MCF 10A (cell line): ENCODE measurements at regions not wholly inside any gene's neighbourhood (a gene's known extent, or its start where the extent isn't known, plus 50 kb on each side); places are given as distances from the start of the nearest gene placed in this dataset.

ENCODE experiments used
- BruUV-seq: library from RNA; stranded (reverse); fragments of 400-500 nt; replicated peaks from 2 replicates; lab custom pipeline; 2021; lab: Mats Ljungman, UMichigan
- CTCF ChIA-PET: fragments of 300-600 bp; sonication (Branson Sonifier 250); formaldehyde crosslinking; extraction: SDS; loops from one replicate; lab custom pipeline; 2021; ENCODE audit warnings: antibody characterized with exemption, inconsistent platforms; lab: Yijun Ruan, JAX
- POLR2A ChIA-PET: fragments of 300-600, 350-650 bp; sonication (Branson Sonifier 250); formaldehyde crosslinking; extraction: SDS; loops from one replicate; lab custom pipeline; 2020; ENCODE audit warnings: antibody characterized with exemption, inconsistent platforms; lab: Yijun Ruan, JAX
- DNase-seq: peaks from one replicate; pipeline ENCODE4 v3.0.0-alpha.2; 2018; ENCODE audit not compliant: unreplicated experiment
- H3K27ac Mint-ChIP-seq: one replicate; pipeline ENCODE4 v1.8.0; 2022; ENCODE audit warnings: mild to moderate bottlenecking, low read depth, mixed read lengths; ENCODE audit not compliant: unreplicated experiment
- H3K27me3 Mint-ChIP-seq: one replicate; pipeline ENCODE4 v1.8.0; 2022; ENCODE audit warnings: mixed read lengths; ENCODE audit not compliant: insufficient read depth, unreplicated experiment
- H3K36me3 Mint-ChIP-seq: one replicate; pipeline ENCODE4 v1.8.0; 2022; ENCODE audit warnings: mild to moderate bottlenecking, moderate library complexity, mixed read lengths; ENCODE audit not compliant: insufficient read depth, unreplicated experiment
- H3K4me1 Mint-ChIP-seq: one replicate; pipeline ENCODE4 v1.8.0; 2022; ENCODE audit warnings: mixed read lengths; ENCODE audit not compliant: insufficient read depth, unreplicated experiment
- H3K4me3 Mint-ChIP-seq: one replicate; pipeline ENCODE4 v1.8.0; 2022; ENCODE audit warnings: mild to moderate bottlenecking, moderate library complexity, mixed read lengths; ENCODE audit not compliant: unreplicated experiment
- H3K9me3 Mint-ChIP-seq: one replicate; pipeline ENCODE4 v1.8.0; 2022; ENCODE audit warnings: mixed read lengths; ENCODE audit not compliant: unreplicated experiment
- CTCF ChIP-seq: fragments of 200-600 bp; IDR thresholded peaks from one replicate; pipeline ENCODE4 v1.8.0; 2022; ENCODE audit warnings: antibody characterized with exemption, mild to moderate bottlenecking; ENCODE audit not compliant: unreplicated experiment
- intact Hi-C: fragments of 100-400 bp; cut with micrococcal nuclease; formaldehyde crosslinking; loops from 2 replicates; pipeline ENCODE4 v1.14.1; 2022

- no peak for TF ChIP-seq CTCF
- no TSS peak for BruUV-seq
- Mint-ChIP-seq H3K4me1 (peaks cover 16% of the 10 kb centered on the region), H3K4me3 (no peak overlapping the region), H3K27me3 (no peaks in the 10 kb centered on the region), H3K9me3 (no peaks in the 10 kb centered on the region), H3K36me3 (no peaks in the 10 kb centered on the region), H3K27ac (no peak overlapping the region)
- DNase-seq = no peak
- ChIA-PET POLR2A (interaction anchor here (0.6 kb wide), 1 partner anchor 12 kb away, joined by 3 read pairs; no protein-coding TSS in a partner anchor), CTCF (interaction anchor here (1.9 kb wide), 1 partner anchor 12 kb away, joined by 4 read pairs; no protein-coding TSS in a partner anchor)
- intact Hi-C loops = no loop called here
Observed at GRCh38 chr17:63094631-63095030, 128.6 kb downstream of the TANC2 start.

- no peak for TF ChIP-seq CTCF
- ChIA-PET POLR2A (interaction anchor here (1.0 kb wide), 1 partner anchor 54 kb away, joined by 4 read pairs; no protein-coding TSS in a partner anchor), CTCF (no interaction called here)
- Mint-ChIP-seq H3K36me3 (no peaks in the 10 kb centered on the region), H3K4me1 (peaks cover 16% of the 10 kb centered on the region), H3K4me3 (no peak overlapping the region), H3K27me3 (no peaks in the 10 kb centered on the region), H3K27ac (no peak overlapping the region), H3K9me3 (no peaks in the 10 kb centered on the region)
- no TSS peak for BruUV-seq
- intact Hi-C loops = no loop called here
- no peak for DNase-seq
Observed at GRCh38 chr17:63095459-63095858, 129.4 kb downstream of the TANC2 start.

- Mint-ChIP-seq H3K27ac (no peak overlapping the region), H3K27me3 (no peaks in the 10 kb centered on the region), H3K4me1 (peaks cover 16% of the 10 kb centered on the region), H3K36me3 (no peaks in the 10 kb centered on the region), H3K4me3 (no peak overlapping the region), H3K9me3 (no peaks in the 10 kb centered on the region)
- DNase-seq = no peak
- BruUV-seq = no TSS peak
- intact Hi-C loops = no loop called here
- ChIA-PET POLR2A (interaction anchor here (1.0 kb wide), 1 partner anchor 54 kb away, joined by 4 read pairs; no protein-coding TSS in a partner anchor), CTCF (no interaction called here)
- TF ChIP-seq CTCF = no peak
Observed at GRCh38 chr17:63095879-63096278, 129.8 kb downstream of the TANC2 start.

DNA sequence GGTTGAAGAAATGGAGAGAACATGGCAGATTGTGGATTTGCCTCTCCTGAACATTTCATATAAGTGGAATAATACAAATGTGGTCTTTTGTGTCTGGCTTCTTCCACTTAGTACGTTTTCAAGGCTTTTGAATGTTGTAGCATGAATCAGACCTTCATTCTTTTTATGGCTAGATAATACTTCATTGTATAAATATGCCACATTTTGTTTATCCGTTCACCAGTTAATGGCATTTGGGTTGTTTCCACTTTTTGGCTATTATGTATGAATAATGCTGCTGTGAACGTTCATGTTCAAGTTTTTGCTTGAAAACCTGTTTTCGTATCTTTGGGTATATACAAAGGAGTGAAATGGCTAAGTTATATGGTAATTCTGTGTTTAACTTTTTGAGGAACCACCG lies 130.4 kb downstream of the TANC2 start:
- BruUV-seq = no TSS peak
- intact Hi-C loops = no loop called here
- CTCF ChIA-PET = interaction anchor here (0.6 kb wide), 1 partner anchor 283 kb away, joined by 3 read pairs; no protein-coding TSS in a partner anchor
- no peak for DNase-seq
- H3K4me1 Mint-ChIP-seq = peaks cover 16% of the 10 kb centered on the region
- H3K27ac Mint-ChIP-seq = no peak overlapping the region
- no peaks in the 10 kb centered on the region for H3K36me3 Mint-ChIP-seq
- H3K27me3 Mint-ChIP-seq = no peaks in the 10 kb centered on the region
- no peaks in the 10 kb centered on the region for H3K9me3 Mint-ChIP-seq
- TF ChIP-seq CTCF = no peak
- POLR2A ChIA-PET = no interaction called here
- H3K4me3 Mint-ChIP-seq = no peak overlapping the region
